ENCODE measurements at regions not wholly inside any gene's neighbourhood (a gene's known extent, or its start where the extent isn't known, plus 50 kb on each side); places are given as distances from the start of the nearest gene placed in this dataset.

DNA sequence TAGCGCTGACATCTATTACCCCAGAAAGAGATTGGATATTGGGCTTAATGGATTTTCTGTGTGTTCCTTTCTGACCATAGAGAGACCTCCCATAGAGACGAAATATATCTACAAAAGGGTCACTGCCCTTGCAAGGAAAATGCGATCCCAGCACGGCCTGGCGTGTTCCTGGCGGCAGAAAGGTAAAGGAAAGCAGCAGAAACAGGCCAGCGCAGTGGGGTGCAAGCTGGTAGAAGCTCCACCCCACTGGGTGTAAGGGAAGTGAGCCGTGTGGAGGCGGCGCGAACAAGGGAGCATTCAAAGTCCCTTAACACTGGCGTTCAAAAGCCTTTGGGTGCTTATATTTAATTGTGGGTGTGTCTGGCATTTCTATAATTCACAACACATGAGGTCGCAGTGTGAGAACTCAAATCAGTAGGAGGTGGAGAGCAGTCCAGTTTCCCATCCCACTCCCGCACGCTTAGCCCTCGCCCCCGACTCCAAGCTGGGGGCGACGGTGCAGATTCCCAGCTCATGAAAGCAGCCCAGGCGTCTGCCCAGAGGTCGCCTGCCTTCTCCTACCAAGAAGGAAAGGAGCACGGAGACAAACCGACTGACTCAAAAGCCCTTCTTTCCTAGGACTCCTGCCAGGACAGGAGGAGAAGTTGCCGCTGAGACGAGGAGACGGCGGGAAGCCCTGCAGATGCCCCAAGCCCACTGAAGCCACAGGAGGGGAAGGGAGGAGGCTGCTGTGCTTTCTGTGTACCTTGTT is 478.4 kb downstream of the FOXO1 start:
- H3K79me2 ChIP-seq (ENCODE audit: control insufficient read depth, insufficient read depth, low read length) = no peaks in the 10 kb centered on the region
- peak in 1 of 2 donors; percentile 12 for DNase-seq (ENCODE audit: low read depth in 2 of 2)
- H3K4me2 ChIP-seq (ENCODE audit: extremely low read depth, insufficient read depth, low read length) = no peak overlapping the region
- TF ChIP-seq, protein P1, sequence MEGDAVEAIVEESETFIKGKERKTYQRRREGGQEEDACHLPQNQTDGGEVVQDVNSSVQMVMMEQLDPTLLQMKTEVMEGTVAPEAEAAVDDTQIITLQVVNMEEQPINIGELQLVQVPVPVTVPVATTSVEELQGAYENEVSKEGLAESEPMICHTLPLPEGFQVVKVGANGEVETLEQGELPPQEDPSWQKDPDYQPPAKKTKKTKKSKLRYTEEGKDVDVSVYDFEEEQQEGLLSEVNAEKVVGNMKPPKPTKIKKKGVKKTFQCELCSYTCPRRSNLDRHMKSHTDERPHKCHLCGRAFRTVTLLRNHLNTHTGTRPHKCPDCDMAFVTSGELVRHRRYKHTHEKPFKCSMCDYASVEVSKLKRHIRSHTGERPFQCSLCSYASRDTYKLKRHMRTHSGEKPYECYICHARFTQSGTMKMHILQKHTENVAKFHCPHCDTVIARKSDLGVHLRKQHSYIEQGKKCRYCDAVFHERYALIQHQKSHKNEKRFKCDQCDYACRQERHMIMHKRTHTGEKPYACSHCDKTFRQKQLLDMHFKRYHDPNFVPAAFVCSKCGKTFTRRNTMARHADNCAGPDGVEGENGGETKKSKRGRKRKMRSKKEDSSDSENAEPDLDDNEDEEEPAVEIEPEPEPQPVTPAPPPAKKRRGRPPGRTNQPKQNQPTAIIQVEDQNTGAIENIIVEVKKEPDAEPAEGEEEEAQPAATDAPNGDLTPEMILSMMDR (conservative IDR thresholded peaks at IDR 0.05 in 1 of 2, IDR thresholded peaks at IDR 0.05 in 1 of 2; ENCODE audit: low read depth in 1 of 2, low read length in 2 of 2) = no peak
- no peak for TF ChIP-seq EZH2 (IDR thresholded peaks at IDR 0.05; ENCODE audit: low read length, missing control alignments)
- no peaks in the 10 kb centered on the region for H3K36me3 ChIP-seq (ENCODE audit: control insufficient read depth, insufficient read depth, low read length)
- no peak overlapping the region for H3K9ac ChIP-seq (ENCODE audit: insufficient read depth, low read length)
- H3K27ac ChIP-seq (ENCODE audit: insufficient read depth, low read length) = no peak overlapping the region
- no peaks in the 10 kb centered on the region for H4K20me1 ChIP-seq (ENCODE audit: control insufficient read depth, extremely low read depth, insufficient read depth, low read length)
- H3K9me3 ChIP-seq (ENCODE audit: control insufficient read depth, insufficient read depth, low read depth, low read length) = no peaks in the 10 kb centered on the region
- no peak overlapping the region for H2AFZ ChIP-seq (ENCODE audit: low read length)
- H3K4me3 ChIP-seq (replicated peaks in 1 of 4; ENCODE audit: control extremely low read depth in 1 of 4, insufficient read depth in 1 of 4, low read depth in 3 of 4, low read length in 4 of 4) = no peak overlapping the region
- H3K27me3 ChIP-seq (ENCODE audit: control insufficient read depth, insufficient read depth, low read length) = peaks cover 2% of the 10 kb centered on the region
- no peaks in the 10 kb centered on the region for H3K4me1 ChIP-seq (ENCODE audit: control insufficient read depth, extremely low read depth, insufficient read depth, low read length)

DNA sequence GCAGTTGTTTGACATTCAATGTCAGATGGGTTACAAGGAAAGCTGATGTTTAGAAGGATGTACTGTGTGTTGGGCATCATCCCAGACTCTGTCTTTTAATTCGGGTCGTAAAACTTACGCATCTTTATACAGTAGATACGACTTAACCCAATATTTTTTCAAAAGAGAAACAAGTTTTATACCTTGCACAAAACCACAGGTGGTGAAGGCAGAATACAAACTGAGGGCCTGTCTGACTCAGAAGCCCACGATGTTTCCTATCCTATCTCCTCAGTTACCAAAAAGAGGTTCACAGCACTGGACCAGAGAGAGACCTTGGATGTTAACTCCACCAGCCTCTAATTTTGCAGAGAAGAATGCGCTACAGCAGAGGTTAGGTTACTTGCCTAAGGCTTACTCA is 477.0 kb downstream of the FOXO1 start:
- Histone ChIP-seq H3K79me2 (ENCODE audit: control insufficient read depth, insufficient read depth, low read length) (no peaks in the 10 kb centered on the region), H3K27ac (ENCODE audit: insufficient read depth, low read length) (no peak overlapping the region), H3K27me3 (ENCODE audit: control insufficient read depth, insufficient read depth, low read length) (peaks cover 2% of the 10 kb centered on the region), H3K9ac (ENCODE audit: insufficient read depth, low read length) (no peak overlapping the region), H3K4me3 (replicated peaks in 1 of 4; ENCODE audit: control extremely low read depth in 1 of 4, insufficient read depth in 1 of 4, low read depth in 3 of 4, low read length in 4 of 4) (no peak overlapping the region), H3K9me3 (ENCODE audit: control insufficient read depth, insufficient read depth, low read depth, low read length) (no peaks in the 10 kb centered on the region), H4K20me1 (ENCODE audit: control insufficient read depth, extremely low read depth, insufficient read depth, low read length) (no peaks in the 10 kb centered on the region), H2AFZ (ENCODE audit: low read length) (no peak overlapping the region), H3K4me2 (ENCODE audit: extremely low read depth, insufficient read depth, low read length) (no peak overlapping the region), H3K36me3 (ENCODE audit: control insufficient read depth, insufficient read depth, low read length) (no peaks in the 10 kb centered on the region), H3K4me1 (ENCODE audit: control insufficient read depth, extremely low read depth, insufficient read depth, low read length) (no peaks in the 10 kb centered on the region)
- no peak for TF ChIP-seq EZH2 (IDR thresholded peaks at IDR 0.05; ENCODE audit: low read length, missing control alignments)
- no peak for DNase-seq (ENCODE audit: low read depth in 2 of 2)

DNA sequence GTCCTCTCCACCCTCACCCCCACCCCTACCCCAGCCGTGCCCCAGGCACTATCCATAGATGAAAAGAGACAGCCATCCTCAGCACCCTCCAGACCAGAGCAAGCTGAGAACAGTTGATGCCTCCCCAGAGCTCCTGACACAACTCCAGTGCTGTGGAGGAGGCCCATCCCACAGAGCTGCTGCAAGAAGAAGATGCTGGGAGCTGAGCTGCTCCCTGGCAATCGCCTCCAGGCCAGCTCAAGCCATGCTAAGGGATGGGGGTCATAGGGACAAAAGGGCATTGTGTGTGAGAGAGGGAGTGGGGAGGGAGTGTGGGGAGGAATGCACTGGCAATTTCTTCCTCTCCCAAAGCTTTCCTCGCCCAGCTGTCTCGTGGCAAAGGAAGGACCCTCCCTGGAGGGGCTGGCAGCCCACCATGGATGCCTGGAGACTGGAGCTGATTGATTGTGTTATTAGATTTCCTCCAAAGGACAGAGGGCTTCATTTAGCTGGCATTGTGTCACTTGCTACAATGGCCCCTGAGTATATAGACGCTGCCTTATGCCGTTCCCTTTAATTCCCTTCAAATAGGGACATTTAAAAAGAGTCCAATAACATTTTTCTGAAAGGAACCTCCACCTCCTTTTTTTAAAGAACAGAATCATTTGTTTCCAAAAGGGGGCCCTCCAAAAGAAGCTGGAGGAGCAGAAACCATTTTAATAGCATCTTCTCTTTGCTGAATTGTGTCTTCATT is 476.4 kb downstream of the FOXO1 start:
- peaks cover 2% of the 10 kb centered on the region for H3K27me3 ChIP-seq (ENCODE audit: control insufficient read depth, insufficient read depth, low read length)
- no peaks in the 10 kb centered on the region for H4K20me1 ChIP-seq (ENCODE audit: control insufficient read depth, extremely low read depth, insufficient read depth, low read length)
- no peak overlapping the region for H3K4me2 ChIP-seq (ENCODE audit: extremely low read depth, insufficient read depth, low read length)
- no peaks in the 10 kb centered on the region for H3K36me3 ChIP-seq (ENCODE audit: control insufficient read depth, insufficient read depth, low read length)
- DNase-seq (ENCODE audit: low read depth in 2 of 2) = peak; percentile 11 to 24
- no peaks in the 10 kb centered on the region for H3K9me3 ChIP-seq (ENCODE audit: control insufficient read depth, insufficient read depth, low read depth, low read length)
- H2AFZ ChIP-seq (ENCODE audit: low read length) = no peak overlapping the region
- H3K79me2 ChIP-seq (ENCODE audit: control insufficient read depth, insufficient read depth, low read length) = no peaks in the 10 kb centered on the region
- no peaks in the 10 kb centered on the region for H3K4me1 ChIP-seq (ENCODE audit: control insufficient read depth, extremely low read depth, insufficient read depth, low read length)
- no peak overlapping the region for H3K9ac ChIP-seq (ENCODE audit: insufficient read depth, low read length)
- no peak overlapping the region for H3K4me3 ChIP-seq (replicated peaks in 1 of 4; ENCODE audit: control extremely low read depth in 1 of 4, insufficient read depth in 1 of 4, low read depth in 3 of 4, low read length in 4 of 4)
- no peak overlapping the region for H3K27ac ChIP-seq (ENCODE audit: insufficient read depth, low read length)
- TF ChIP-seq, protein P1 (conservative IDR thresholded peaks at IDR 0.05 in 1 of 2, IDR thresholded peaks at IDR 0.05 in 1 of 2; ENCODE audit: low read depth in 1 of 2, low read length in 2 of 2) = no peak

Measured in fibroblast of lung (primary cell).